NCI-H128 (cell line): ENCODE measurements at regions not wholly inside any gene's neighbourhood (a gene's known extent, or its start where the extent isn't known, plus 50 kb on each side); places are given as distances from the start of the nearest gene placed in this dataset.
"Not testable (repeated sequence)": the region's sequence is repeated elsewhere in the genome, so short reads cannot be mapped to it uniquely, and the experiment has no call there.

Experiments
- DNase-seq: peaks from one replicate; lab custom pipeline; 2025; ENCODE audit not compliant: unreplicated experiment; lab: John Stamatoyannopoulos, UW

DNA sequence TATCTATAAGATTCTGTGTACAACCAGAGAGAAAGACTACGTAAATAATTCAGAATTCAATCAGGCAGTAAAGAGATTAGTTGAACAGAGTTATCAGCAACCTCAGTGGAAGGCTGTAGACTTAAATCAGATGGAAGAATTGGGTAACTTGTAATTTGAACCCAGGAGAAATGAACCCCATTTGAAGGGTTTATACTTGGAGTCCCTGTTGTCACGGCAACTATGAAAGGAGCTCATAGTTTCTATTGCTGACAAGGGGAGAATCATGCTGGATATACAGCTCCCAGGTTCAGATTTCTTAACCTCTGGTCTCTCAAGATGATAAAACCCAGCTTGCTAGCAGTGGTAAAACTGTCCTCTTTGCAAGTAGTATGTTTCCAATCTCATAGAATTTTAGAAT lies 54.4 kb upstream of the BMP4 start:
- DNase-seq = no peak

DNA sequence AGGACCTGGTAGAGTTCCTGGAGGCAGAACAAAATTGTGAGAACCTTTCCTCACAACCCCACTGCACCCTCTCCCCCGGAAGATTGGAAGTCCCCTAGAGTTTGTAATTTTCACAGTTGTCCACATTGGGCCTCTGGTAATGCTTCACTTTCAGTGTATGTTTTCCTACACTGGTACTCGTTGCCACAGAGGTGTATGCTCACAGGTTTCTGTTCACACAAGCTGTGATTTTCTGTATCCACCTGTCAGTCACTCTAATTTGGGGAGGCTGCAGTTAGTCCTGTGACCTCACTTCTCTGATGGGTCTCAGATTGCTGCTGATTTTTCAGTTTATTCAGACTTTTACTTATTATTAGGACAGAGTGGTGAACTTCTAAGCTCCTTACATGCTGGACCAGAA lies 66.4 kb upstream of the BMP4 start:
- DNase-seq = no peak

DNA sequence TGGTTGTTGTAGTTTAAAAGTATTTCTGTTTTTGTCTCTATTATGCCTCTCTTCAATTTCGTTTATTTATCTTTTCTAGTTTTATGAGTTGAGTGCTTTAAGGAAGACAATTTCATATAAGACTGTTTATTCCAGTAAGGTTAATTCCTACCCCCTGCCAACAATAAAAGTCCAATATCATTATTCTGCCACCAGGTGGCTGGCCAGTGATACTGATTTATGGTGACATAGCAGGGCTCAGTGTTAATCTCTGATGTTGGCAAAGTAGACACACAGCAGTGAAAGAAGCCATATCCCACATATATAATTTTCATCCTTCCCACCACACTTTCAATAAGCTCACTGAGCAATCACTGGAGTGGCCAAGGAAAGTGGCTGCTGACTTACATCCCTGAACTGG lies 69.0 kb upstream of the BMP4 start:
- DNase-seq = no peak

DNA sequence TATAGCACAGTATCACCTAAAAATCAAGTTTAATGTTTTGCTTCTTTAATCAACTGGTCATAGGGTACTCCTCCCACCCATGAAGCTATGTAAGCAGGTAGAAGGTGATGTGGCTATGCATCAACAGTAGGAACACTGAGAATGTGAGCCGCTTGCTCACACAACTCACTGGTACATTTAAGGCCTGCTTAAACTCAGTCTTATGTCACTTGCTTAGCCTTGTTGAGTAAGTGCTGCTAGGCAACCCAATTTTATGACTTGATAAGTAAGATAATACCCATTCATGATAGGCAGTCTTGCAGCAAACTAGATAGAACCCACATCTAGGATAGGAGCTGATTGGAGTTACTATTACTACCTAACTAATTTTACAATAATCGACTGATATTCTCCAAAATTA lies 70.0 kb upstream of the BMP4 start:
- DNase-seq = no peak

DNA sequence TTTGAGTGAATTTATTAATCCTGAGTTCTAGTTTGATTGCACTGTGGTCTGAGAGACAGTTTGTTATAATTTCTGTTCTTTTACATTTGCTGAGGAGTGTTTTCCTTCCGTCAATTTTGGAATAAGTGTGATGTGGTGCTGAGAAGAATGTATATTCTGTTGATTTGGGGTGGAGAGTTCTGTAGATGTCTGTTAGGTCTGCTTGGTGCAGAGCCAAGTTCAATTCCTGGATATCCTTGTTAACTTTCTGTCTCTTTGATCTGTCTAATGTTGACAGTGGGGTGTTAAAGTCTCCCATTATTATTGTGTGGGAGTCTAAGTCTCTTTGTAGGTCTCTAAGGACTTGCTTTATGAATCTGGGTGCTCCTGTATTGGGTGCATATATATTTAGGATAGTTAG lies 74.4 kb upstream of the BMP4 start:
- not testable (repeated sequence) for DNase-seq

DNA sequence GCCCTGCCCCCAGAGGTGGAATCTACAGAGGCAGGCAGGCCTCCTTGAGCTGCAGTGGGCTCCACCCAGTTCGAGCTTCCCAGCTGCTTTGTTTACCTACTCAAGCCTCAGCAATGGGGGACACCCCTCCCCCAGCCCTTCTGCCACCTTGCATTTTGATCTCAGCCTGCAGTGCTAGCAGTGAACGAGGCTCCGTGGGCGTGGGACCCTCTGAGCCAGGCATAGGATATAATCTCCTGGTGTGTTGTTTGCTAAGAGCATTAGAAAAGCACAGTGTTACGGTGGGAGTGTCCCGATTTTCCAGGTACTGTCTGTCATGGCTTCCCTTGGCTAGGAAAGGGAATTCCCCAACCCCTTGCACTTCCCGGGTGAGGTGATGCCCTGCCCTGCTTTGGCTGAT lies 76.7 kb upstream of the BMP4 start:
- not testable (repeated sequence) for DNase-seq

DNA sequence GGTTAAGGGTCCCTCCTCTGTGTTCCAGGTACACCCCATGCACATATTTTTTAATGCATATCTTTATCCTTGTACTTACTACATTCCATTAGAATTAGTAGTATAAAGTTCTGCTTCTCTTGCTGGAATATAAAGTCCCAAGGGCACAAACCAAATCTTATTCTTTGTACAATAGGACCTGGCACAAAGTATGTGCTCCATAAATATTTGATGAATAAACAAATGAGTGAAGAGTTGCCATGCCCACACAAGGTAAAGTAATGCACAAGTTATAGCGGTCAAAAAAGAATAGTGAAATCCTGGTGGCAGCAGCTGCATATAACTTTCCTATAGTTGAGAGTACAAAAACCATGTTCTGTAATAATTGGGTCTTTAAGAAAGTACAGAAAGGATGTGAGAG lies 82.1 kb upstream of the BMP4 start:
- no peak for DNase-seq

DNA sequence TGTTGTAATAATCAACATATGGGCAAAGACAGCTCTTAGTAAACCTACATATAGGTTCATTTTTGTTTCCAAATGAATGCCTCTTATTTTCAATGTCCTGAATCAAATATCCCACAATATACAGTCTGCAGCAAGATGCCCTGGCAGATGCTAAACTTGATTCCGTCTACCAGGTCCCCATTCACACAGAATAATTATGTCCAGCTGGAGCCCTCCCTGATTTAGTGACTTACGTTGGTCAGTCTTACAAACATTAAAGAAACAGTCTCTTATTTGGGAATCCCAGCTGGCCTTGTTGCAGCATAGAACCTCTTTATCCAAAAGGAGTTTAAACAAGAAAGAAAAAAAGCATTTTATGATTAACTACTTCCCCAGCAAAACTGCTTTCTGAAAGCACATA lies 82.7 kb upstream of the BMP4 start:
- DNase-seq = no peak

DNA sequence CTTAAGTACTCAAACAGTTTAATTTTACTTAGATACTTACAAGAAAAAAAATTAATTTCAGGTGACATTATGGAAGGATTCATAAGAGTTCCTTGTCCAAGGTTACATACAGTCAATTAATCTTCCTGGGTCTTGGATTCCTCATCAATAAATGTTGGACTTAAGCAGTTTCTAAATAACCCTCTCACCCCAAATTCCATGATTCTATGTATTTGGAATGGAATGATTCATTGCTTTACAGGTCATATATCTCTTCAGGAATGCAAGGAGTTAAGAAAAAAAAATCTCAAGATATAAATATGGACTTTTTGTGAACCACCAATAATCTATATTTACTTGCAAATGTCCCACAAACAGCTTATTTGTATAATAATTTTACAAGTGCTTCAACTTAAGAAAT lies 84.2 kb upstream of the BMP4 start:
- DNase-seq = no peak

DNA sequence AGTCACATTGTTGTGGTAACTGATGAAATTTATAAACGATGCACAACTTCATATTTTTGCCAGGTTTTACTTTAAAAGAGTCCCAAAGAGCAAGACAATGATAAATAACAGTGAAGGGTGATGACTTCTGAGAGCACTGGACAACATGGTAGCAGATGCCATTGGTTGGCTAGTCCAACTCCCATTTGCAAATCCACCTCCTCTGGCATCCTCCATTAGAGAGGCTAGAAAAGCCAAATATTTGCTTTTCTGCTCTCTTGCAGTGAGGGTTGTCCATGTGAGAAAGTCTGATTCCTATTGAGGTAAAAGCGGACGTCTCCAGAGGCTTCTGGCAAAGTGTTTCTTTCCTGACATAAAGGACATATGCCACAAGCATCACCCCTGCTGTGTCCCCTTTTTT lies 89.6 kb upstream of the BMP4 start:
- DNase-seq = no peak

DNA sequence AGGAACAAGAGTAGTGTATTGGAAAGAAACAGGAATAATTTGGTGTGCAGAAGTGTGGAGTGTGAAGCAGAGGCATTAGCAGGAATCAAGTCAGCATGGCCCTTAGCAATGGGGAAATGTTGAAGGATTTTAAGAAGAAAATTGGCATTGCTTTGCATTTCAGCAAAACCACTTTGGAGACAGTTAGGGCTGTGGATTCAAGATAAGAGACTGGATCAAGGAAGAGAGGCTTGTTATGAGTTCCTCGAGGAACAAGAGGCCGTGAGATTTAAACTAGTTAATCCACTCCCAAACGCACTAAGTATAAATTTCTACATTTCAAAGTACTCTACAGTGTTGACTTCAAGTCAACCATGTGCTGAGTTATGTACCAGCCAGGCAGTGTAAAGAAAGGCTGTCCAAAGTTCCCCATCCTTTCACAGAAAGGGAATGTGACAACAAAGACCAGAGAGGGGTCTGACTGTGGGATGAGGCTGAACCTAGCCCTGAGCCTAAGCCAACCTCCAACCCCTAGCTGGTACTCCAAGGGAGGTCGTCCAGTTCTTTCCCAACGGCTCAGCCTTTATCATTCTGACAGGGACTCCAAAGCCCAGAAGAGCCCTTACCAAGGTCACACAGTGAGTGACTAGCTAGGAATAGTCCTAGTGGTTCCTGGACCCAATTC lies 91.2 kb upstream of the BMP4 start:
- DNase-seq = no peak

DNA sequence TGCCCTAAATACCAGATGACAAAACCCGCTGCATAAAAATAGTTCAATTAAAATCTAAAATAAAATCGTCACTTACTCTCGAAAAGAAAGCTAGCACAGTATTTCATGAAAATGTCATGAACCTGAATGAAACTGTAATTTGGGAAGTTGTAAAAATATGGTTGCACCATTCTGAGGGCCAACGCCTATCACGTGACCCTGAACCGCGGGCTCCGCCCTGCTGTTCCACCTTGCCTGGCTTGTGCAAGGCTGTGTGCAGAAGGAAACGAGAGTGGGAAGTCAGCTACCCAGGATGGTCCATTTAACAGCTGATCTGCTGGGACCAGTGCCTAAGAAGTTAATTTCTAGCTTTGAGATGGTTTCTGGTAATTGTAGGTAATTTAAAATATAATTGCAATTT lies 91.7 kb upstream of the BMP4 start:
- no peak for DNase-seq

DNA sequence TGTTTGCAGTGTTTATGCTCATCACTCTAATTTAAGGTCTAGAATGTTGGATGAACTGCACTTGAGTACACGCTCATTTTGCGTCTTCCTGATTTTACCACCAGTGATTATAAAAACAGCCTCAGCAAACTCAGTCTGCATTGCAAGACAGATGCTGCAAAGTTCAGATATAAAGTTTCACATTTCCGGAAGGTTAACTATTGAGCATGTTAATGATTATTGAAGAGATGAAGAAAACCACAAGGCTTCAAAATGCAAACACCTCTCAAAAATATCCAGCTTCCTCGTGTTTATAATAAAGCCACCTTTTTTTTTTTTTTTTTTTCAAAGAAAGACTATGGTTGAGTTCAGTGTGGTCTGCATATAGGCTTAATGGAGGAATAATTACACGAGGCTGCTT lies 92.1 kb upstream of the BMP4 start:
- no peak for DNase-seq

DNA sequence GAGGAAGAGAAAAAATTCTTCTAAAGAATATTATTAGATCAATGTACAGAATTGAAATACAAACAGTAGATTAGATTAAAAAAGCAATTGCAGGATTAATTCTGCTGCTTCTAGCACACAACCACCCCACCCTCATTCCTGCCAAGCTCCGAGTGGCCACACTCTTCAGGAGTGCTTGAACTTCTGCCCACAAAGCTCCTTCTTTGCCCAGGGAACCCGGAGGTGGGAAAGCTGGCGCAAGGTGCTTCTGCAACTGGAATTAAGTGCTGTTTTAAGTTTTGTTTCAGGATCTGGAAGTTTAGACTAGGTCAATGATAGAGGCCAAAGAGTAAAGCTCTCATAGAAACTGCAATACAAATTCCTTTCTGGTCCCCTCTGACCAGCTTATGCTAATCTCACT lies 94.1 kb upstream of the BMP4 start:
- DNase-seq = no peak

DNA sequence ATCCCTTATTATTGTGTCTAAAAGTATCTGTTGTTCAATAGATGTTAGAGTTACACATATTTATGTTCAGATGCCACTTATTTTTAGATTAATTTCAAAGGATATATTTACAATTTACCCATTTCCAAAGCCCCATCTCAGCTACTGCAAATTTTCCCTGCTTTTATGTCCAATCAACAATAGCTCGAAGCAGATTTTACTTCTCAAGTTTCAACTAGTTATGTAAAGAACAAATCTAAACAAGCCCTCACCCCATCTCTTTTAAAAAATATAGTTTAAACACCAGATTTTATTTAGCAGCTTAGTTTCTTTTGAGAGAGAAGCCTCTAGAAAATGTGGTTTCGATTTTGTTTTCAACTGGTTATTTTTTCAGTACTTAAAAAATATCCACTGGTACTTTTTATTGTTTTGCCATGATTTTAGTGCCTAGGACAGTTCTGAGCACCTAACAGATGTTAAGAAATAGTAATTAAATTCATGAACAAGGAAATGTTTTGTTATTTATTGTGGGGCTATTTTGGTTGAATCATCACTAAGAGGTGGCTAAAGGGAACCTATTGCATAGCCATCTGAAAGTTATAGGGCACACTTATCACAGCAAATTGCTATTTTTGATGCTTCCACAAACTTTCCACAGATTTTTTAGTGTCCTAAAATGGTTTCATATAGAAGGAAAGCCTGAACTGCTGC lies 96.2 kb upstream of the BMP4 start:
- DNase-seq = no peak

DNA sequence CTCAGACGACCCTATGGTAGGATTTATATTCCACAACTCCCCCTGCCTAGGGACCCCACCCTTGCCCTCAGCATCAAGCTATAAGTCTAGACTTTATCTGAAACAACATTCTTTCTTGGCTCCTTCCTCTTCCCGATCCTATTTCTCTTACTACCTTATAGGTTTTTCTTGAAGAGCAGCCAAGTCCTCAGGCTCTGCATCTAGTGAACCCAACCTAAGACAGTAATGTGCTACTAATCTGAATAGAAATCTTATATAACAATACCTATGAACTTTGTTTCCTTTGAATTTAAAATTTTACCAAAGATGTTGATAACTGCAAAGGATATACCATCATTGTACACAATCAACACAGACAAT lies 96.7 kb upstream of the BMP4 start:
- no peak for DNase-seq

DNA sequence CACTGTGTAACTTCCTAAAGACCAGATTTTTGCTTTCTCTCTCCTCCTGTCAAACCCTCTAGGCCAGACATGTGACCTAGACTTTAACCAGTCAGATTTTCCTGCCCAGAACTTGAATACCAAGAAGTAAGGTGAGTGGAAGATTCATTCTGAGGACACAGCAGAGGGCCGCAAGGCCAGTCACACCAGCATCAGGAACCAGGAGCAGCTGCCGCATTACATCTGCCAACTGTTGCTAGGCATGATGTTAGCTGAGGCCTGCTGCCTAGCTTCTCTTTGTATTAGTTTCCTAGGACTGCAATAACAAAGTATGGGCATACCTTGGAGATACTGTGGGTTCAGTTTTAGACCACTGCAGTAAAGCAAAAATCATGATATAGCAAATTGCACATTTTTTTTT lies 101.9 kb upstream of the BMP4 start:
- no peak for DNase-seq

DNA sequence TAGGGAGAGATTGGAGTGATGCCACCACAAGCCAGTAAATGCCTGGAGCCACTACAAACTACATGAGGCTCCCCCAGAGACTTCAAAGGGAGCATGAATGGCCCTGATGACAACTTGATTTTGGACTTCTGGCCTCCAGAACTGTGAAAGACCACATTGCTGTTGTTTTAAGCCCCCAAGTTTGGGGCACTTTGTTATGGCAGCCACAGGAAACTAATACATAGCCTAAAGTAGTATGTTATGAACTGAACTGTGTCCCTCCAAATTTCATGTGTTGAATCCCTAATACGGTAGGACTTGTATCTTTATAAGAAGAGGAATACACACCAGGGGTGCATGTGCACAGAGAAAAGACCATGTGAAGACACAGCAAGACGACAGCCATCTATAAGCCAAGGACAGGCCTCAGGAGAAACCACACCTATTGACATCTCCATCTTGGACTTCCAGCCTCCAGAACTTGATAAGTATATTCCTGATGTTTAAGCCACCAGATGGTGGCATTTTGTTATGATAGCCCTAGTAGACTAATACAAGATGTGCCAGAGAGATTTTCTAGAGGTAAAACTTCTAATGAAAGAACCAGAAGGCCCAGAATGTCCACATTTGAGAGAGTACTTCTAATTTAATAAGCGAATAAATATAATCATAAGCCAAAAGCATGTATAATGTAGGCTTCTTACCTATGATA lies 127.1 kb upstream of the BMP4 start:
- DNase-seq = no peak

DNA sequence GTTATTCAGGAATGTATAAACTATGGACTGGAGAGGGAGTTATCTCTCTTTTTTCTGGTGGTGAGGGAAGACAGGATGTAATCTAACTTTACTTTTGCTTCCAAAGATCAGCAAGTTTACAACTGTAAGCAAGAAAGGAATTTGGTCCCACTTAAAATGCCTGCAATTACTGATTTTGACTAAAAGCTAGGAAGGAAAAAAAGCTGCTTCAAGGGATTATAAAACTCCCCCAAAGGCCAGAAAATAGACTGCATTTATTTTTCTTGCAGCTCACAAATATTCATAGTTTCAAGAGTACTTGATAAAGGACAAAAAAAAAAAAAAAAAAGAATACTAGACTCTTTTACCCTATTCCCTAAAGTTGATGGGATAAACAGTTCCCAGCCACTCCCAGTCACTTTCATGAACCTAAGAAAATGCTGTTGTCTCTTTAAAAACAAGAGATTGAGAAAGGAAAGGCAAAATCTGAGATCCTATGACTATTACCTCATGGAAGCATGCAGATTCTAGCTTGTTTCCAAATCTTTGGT lies 128.7 kb upstream of the BMP4 start:
- no peak for DNase-seq

DNA sequence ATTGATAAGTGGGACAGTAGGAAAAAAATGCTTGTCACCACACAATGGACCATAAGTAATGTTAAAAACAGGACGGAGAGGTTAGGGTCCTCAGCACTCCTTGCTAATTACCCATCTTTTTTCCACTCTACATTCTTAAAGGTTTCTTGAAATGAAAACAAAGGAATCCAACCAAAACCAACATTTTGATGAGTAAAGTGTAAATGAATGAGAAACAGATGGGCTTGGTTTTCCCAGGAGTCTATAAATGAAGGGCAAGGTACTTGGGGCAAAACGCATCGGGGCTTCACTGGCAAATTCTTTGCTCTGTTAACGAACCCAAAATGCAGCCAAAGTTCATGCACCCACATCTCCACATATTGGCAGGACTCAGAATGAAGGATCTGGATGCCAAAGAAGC lies 129.2 kb upstream of the BMP4 start:
- no peak for DNase-seq

DNA sequence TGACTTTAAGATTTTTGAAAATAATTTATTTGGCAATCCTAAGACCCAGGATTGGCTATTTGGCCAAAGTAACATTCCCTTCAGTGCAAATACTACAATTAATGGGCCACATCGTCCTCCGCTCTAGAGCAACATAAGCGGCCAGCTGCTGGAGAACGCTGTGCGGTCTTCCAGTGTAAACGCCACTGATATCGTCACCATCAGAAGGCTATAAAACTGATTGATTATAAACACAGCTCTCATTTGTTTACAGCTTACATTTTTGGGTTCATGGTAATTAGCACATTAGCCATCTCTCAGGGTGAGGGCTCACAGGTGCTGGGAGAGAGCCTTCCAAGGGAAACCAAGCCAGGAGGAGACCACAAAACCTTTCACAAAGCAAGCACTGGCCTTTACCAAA lies 130.1 kb upstream of the BMP4 start:
- DNase-seq = no peak

DNA sequence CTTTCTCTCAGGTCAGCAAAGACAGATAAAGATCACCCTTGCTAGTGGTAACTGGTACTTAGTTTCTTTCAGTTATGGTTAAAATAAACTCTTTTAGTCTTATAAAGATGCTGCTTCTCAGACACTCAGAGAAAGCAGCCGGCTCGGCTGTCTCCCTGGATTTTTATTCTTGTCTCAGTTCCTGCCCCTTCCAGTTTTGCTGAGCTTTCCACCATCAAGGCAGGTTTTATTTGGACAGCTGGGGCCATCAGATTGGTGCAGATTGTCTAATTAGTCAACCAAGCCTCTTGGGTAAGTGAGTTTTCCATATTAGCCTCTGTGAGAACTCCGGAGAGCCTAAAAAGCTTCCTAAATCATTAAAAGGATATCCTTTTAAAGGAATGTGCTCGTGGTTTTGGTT lies 130.8 kb upstream of the BMP4 start:
- DNase-seq = no peak
